ENCODE measurements at regions not wholly inside any gene's neighbourhood (a gene's known extent, or its start where the extent isn't known, plus 50 kb on each side); places are given as distances from the start of the nearest gene placed in this dataset.

DNA sequence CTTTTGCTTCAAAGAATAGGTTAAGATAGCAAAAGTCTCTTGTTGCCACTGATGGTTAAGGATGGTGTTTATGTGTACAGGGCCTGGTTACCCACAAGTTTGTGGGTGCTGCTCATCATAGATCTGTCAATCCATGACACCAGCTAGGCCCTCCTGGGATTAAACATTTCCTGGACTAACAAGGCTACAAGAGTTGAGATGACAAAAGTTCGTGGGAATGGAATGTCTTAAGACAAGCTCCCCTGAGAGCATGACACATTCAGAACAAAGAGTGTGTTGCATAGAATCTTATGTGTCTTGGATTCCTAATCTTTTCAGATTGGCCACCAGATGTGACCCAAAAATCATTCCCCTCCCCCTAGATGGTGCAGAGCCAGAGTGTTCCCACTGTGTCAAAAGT is 592.5 kb upstream of the USP15 start:
- TF ChIP-seq, protein P1, sequence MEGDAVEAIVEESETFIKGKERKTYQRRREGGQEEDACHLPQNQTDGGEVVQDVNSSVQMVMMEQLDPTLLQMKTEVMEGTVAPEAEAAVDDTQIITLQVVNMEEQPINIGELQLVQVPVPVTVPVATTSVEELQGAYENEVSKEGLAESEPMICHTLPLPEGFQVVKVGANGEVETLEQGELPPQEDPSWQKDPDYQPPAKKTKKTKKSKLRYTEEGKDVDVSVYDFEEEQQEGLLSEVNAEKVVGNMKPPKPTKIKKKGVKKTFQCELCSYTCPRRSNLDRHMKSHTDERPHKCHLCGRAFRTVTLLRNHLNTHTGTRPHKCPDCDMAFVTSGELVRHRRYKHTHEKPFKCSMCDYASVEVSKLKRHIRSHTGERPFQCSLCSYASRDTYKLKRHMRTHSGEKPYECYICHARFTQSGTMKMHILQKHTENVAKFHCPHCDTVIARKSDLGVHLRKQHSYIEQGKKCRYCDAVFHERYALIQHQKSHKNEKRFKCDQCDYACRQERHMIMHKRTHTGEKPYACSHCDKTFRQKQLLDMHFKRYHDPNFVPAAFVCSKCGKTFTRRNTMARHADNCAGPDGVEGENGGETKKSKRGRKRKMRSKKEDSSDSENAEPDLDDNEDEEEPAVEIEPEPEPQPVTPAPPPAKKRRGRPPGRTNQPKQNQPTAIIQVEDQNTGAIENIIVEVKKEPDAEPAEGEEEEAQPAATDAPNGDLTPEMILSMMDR (conservative IDR thresholded peaks at IDR 0.05; ENCODE audit: low read length) = no peak
- TF ChIP-seq EZH2phosphoT487 (IDR thresholded peaks at IDR 0.05; ENCODE audit: borderline replicate concordance) = no peak

Measured in Loucy (cell line).